Left lung (tissue), 4 donors: ENCODE measurements at regions not wholly inside any gene's neighbourhood (a gene's known extent, or its start where the extent isn't known, plus 50 kb on each side); places are given as distances from the start of the nearest gene placed in this dataset.
"Not testable (repeated sequence)": the region's sequence is repeated elsewhere in the genome, so short reads cannot be mapped to it uniquely, and the experiment has no call there.

Experiments
- ATAC-seq: fragments of 200-7000 bp; cut with Tn5 transposase; one replicate; pipeline ENCODE4 v1.9.1; 2020; ENCODE audit warnings: moderate library complexity
- DNase-seq, 4 donors: peaks; one replicate each; pipeline ENCODE4 v3.0.0-alpha.2; 2013 to 2020
- H3K27ac ChIP-seq, 2 donors: fragments of 200-600 bp; sonication (generic) in 1 of 2; one replicate each; pipeline versions ENCODE4 v1.5.0 to v1.8.0; 2020 to 2021
- H3K27me3 ChIP-seq, 2 donors: fragments of 200-600 bp; sonication (generic) in 1 of 2; one replicate each; pipeline versions ENCODE4 v1.5.0 to v1.8.0; 2020 to 2021
- H3K36me3 ChIP-seq, 2 donors: fragments of 200-600 bp; sonication (generic) in 1 of 2; one replicate each; pipeline versions ENCODE4 v1.5.0 to v1.8.0; 2020 to 2021
- H3K4me1 ChIP-seq, 2 donors: fragments of 200-600 bp; one replicate each; pipeline ENCODE4 v1.8.0; 2021
- H3K4me3 ChIP-seq, 2 donors: fragments of 200-600 bp; sonication (generic) in 1 of 2; one replicate each; pipeline versions ENCODE4 v1.5.0 to v1.8.0; 2020 to 2021; ENCODE audit warnings: mild to moderate bottlenecking in 1 of 2
- H3K9me3 ChIP-seq, 2 donors: fragments of 200-600 bp; sonication (generic) in 1 of 2; one replicate each; pipeline versions ENCODE4 v1.5.0 to v1.8.0; 2020 to 2021
- intact Hi-C, 2 donors: fragments of 100-400 bp; cut with DNase I; formaldehyde crosslinking; loops; one replicate each; pipeline versions ENCODE4 v1.11.2 to v1.14.2; 2022
- TF ChIP-seq, protein P1 (sequence below), 2 donors: fragments of 200-600 bp; sonication (generic) in 1 of 2; IDR thresholded peaks; one replicate each; pipeline versions ENCODE4 v1.5.0 to v1.8.0; 2021; ENCODE audit warnings: antibody characterized with exemption in 2 of 2
- donor health status: DM: no; HTN: yes; CAD: no.
- donor health status: DM: no; HTN: no; CAD: no.

DNA sequence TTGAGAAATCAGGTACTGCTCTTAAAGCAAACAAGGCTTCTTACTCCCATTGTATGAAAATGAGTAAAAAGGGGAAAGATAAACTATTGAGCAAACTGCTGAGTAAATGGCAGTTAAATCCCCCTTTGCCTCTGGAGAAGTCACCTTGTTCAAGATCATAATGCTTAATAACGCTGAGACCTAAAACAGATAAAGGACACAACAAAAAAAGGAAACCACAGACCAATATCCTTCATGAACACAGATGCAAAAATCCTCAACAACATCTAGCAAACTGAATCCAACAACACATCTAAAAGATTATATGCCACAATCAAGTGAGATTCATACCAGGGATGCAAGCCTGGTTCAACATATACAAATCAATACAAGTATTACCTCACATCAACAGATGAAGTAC is 109.0 kb upstream of the MDM1 start:
- ATAC-seq (no peak), DNase-seq (no peak)
- Histone ChIP-seq H3K27ac (no peak overlapping the region), H3K36me3 (no peaks in the 10 kb centered on the region), H3K9me3 (no peaks in the 10 kb centered on the region), H3K4me1 (peaks cover 0 to 5% of the 10 kb centered on the region in 2 donors), H3K4me3 (no peak overlapping the region), H3K27me3 (no peaks in the 10 kb centered on the region)
- TF ChIP-seq, protein P1, sequence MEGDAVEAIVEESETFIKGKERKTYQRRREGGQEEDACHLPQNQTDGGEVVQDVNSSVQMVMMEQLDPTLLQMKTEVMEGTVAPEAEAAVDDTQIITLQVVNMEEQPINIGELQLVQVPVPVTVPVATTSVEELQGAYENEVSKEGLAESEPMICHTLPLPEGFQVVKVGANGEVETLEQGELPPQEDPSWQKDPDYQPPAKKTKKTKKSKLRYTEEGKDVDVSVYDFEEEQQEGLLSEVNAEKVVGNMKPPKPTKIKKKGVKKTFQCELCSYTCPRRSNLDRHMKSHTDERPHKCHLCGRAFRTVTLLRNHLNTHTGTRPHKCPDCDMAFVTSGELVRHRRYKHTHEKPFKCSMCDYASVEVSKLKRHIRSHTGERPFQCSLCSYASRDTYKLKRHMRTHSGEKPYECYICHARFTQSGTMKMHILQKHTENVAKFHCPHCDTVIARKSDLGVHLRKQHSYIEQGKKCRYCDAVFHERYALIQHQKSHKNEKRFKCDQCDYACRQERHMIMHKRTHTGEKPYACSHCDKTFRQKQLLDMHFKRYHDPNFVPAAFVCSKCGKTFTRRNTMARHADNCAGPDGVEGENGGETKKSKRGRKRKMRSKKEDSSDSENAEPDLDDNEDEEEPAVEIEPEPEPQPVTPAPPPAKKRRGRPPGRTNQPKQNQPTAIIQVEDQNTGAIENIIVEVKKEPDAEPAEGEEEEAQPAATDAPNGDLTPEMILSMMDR (IDR thresholded peaks at IDR 0.05), result no peak
- intact Hi-C loops, result no loop called here

GRCh38 chr12:68442353-68442972 is 110.3 kb upstream of the MDM1 start:
- H3K4me3 ChIP-seq, ATAC-seq, DNase-seq, H3K36me3 ChIP-seq, intact Hi-C loops, H3K27ac ChIP-seq, H3K27me3 ChIP-seq, H3K9me3 ChIP-seq: not testable (repeated sequence)
- H3K4me1 ChIP-seq, result peaks cover 0 to 17% of the 10 kb centered on the region in 2 donors

DNA sequence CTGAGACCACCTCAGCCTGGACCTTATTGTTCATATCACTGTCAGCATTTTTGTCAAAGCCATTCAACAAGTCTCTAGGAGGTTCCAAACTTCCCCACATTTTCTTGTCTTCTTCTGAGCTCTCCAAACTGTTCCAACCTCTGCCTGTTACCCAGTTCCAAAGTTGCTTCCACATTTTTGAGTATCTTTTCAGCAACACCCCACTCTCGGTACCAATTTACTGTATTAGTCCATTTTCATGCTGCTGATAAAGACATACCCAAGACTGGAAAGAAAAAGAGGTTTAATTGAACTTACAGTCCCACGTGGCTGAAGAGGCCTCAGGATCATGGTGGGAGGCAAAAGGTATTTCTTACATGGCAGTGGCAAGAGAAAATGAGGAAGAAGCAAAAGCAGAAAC is 111.5 kb upstream of the MDM1 start:
- H3K27ac ChIP-seq, H3K4me3 ChIP-seq, intact Hi-C loops, H3K27me3 ChIP-seq, DNase-seq, H3K36me3 ChIP-seq, ATAC-seq, H3K9me3 ChIP-seq: not testable (repeated sequence)
- peaks cover 0 to 22% of the 10 kb centered on the region in 2 donors for H3K4me1 ChIP-seq

DNA sequence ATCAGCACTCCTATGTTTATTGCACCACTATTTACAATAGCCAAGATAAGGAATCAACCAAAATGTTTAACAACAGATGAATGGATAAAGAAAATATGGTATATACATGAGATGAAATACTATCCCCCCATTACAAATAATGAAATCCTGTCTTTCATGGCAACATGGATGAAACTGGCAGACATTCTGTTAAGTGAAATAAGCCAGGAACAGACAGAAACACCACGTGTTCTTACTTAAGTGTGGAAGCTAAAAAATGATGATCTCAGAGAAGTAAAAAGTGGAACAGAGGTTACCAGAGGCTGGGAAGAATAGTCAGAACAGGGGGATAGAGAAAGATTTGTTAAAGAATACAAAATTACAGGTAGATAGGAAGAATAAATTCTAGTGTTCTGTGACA is 113.7 kb upstream of the MDM1 start:
- Histone ChIP-seq H3K4me3 (no peak overlapping the region), H3K9me3 (no peaks in the 10 kb centered on the region), H3K27ac (no peak overlapping the region), H3K27me3 (no peaks in the 10 kb centered on the region), H3K36me3 (no peaks in the 10 kb centered on the region), H3K4me1 (peaks cover 0 to 26% of the 10 kb centered on the region in 2 donors)
- ATAC-seq (no peak), DNase-seq (no peak)
- intact Hi-C loops, result no loop called here
- TF ChIP-seq, protein P1 (IDR thresholded peaks at IDR 0.05), result no peak

DNA sequence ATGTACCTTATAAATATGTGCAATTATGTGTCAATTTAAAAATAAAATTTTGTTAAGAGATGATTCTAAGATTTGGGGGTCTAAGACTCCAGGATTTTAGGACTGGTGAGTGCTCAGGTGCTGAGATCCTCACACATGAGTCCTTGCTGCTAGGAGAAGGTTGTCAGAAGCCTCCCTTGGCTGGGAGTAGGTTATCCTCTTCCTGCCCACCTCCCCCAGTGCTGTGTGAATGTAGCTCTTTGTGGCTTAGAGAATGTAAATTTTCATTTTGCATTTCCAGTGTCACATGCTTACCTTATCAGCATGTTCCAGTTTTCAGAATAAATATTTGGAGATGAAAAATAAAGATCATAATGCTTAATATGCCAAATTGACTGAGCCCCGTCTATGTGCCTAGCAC is 114.2 kb upstream of the MDM1 start:
- Histone ChIP-seq H3K9me3 (no peaks in the 10 kb centered on the region), H3K4me3 (no peak overlapping the region), H3K4me1 (peaks cover 0 to 32% of the 10 kb centered on the region in 2 donors), H3K27me3 (no peaks in the 10 kb centered on the region), H3K36me3 (no peaks in the 10 kb centered on the region), H3K27ac (no peak overlapping the region)
- intact Hi-C loops, result no loop called here
- ATAC-seq (no peak), DNase-seq (no peak)
- TF ChIP-seq, protein P1 (IDR thresholded peaks at IDR 0.05), result no peak

- peaks cover 6 to 40% of the 10 kb centered on the region in 2 donors for H3K4me1 ChIP-seq
- TF ChIP-seq, protein P1 (IDR thresholded peaks at IDR 0.05), result no peak
- no peaks in the 10 kb centered on the region for H3K27me3 ChIP-seq
- intact Hi-C loops, result no loop called here
- H3K9me3 ChIP-seq, result no peaks in the 10 kb centered on the region
- no peak overlapping the region for H3K27ac ChIP-seq
- DNase-seq (no peak), ATAC-seq (no peak)
- H3K4me3 ChIP-seq, result no peak overlapping the region
- no peaks in the 10 kb centered on the region for H3K36me3 ChIP-seq
These were observed 115.0 kb upstream of the MDM1 start for GRCh38 chr12:68446901-68447796.
